PC-9 (cell line): ENCODE measurements at regions not wholly inside any gene's neighbourhood (a gene's known extent, or its start where the extent isn't known, plus 50 kb on each side); places are given as distances from the start of the nearest gene placed in this dataset.

Source experiments
- BruUV-seq: library from RNA; stranded (reverse); fragments of 400-500 nt; replicated peaks from 2 replicates; lab custom pipeline; 2021; lab: Mats Ljungman, UMichigan
- CTCF ChIA-PET: fragments of 300-600 bp; sonication (Branson Sonifier 250); formaldehyde crosslinking; loops from one replicate; lab custom pipeline; 2022; ENCODE audit warnings: antibody characterized with exemption; lab: Charles Lee
- POLR2A ChIA-PET: fragments of 300-600 bp; sonication (Branson Sonifier 250); formaldehyde crosslinking; loops from one replicate; lab custom pipeline; 2022; ENCODE audit warnings: antibody characterized with exemption; ENCODE audit not compliant: unreplicated experiment; lab: Charles Lee
- DNase-seq, 2 experiments: peaks; one replicate each; pipeline versions ENCODE4 v3.0.0 to v3.0.0-alpha.2; 2015 to 2022; ENCODE audit warnings: mixed read lengths in 1 of 2
- H2AFZ ChIP-seq: fragments of 200-600 bp; sonication (generic); 2 replicates; pipeline ENCODE4 v1.8.1; 2017; ENCODE audit warnings: antibody characterized with exemption
- H3F3A ChIP-seq: fragments of 200-600 bp; sonication (generic); 2 replicates; pipeline ENCODE4 v1.8.1; 2017; ENCODE audit warnings: antibody characterized with exemption, mild to moderate bottlenecking, low read depth; ENCODE audit not compliant: insufficient read depth
- H3K27ac ChIP-seq: fragments of 200-600 bp; sonication (generic); 2 replicates; pipeline ENCODE4 v1.6.1; 2016; ENCODE audit warnings: mixed run types
- H3K27me3 ChIP-seq: fragments of 200-600 bp; sonication (generic); 2 replicates; pipeline ENCODE4 v1.6.1; 2016; ENCODE audit warnings: low read depth, mixed run types; ENCODE audit not compliant: insufficient read depth
- H3K36me3 ChIP-seq: fragments of 200-600 bp; sonication (generic); 2 replicates; pipeline ENCODE4 v1.6.1; 2016; ENCODE audit warnings: low read depth, mixed run types
- H3K4me1 ChIP-seq: fragments of 200-600 bp; sonication (generic); replicated peaks from 2 replicates; pipeline ENCODE4 v1.6.1; 2016; ENCODE audit warnings: mixed run types; ENCODE audit not compliant: insufficient read depth
- H3K4me2 ChIP-seq: fragments of 200-600 bp; sonication (generic); 2 replicates; pipeline ENCODE4 v1.6.1; 2017; ENCODE audit warnings: mixed run types
- H3K4me3 ChIP-seq: fragments of 200-600 bp; sonication (generic); 2 replicates; pipeline ENCODE4 v1.6.1; 2016; ENCODE audit warnings: mixed run types
- H3K79me2 ChIP-seq: fragments of 200-600 bp; sonication (generic); 2 replicates; pipeline ENCODE4 v1.6.1; 2017; ENCODE audit warnings: low read depth, mixed run types
- H3K9me2 ChIP-seq: fragments of 200-600 bp; sonication (generic); 2 replicates; pipeline ENCODE4 v1.8.1; 2017; ENCODE audit warnings: mild to moderate bottlenecking; ENCODE audit not compliant: insufficient read depth
- H3K9me3 ChIP-seq: fragments of 200-600 bp; sonication (generic); 2 replicates; pipeline ENCODE4 v1.8.1; 2016; ENCODE audit warnings: low read depth; ENCODE audit not compliant: insufficient read depth
- H4K20me1 ChIP-seq: fragments of 200-600 bp; sonication (generic); 2 replicates; pipeline ENCODE4 v1.8.1; 2017; ENCODE audit not compliant: insufficient read depth
- CTCF ChIP-seq: fragments of 200-600 bp; sonication (generic); conservative IDR thresholded peaks from 2 replicates; pipeline ENCODE4 v1.6.1; 2017; ENCODE audit warnings: mixed run types, antibody characterized with exemption, mild to moderate bottlenecking, moderate library complexity
- EZH2 ChIP-seq: fragments of 200-600 bp; sonication (generic); IDR thresholded peaks from 2 replicates; pipeline ENCODE4 v1.8.0; 2017; ENCODE audit warnings: antibody characterized with exemption, low read depth
- intact Hi-C: fragments of 100-400 bp; cut with micrococcal nuclease; formaldehyde crosslinking; loops from one replicate; pipeline ENCODE4 v1.10.0; 2022; ENCODE audit not compliant: unreplicated experiment

DNA sequence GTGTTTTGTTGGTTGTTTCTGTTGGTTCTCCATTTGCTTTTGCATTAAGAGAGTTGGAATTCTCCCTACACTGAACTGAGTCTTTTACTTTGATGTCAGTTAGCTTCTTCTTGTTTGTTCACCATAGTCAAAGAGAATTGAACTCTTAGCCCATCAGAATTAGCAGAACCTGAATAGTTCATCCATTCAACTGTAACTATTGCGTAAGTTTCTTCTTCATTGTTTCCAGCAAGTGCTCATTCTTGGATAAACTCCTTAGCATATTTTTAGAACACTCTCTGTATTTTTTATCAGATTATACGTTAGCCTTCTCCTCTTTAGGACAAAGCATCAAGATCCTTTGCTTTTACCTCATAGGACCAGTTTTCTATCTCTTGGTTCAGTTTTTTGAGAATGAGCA, 128.4 kb upstream of the RAB11FIP2 start:
- no peak for DNase-seq
- no TSS peak for BruUV-seq
- POLR2A ChIA-PET, result no interaction called here
- no peaks in the 10 kb centered on the region for H3K36me3 ChIP-seq
- no peaks in the 10 kb centered on the region for H3K79me2 ChIP-seq
- CTCF ChIA-PET, result no interaction called here
- H3K9me3 ChIP-seq, result no peaks in the 10 kb centered on the region
- no peak overlapping the region for H3K4me3 ChIP-seq
- no peak overlapping the region for H3K4me2 ChIP-seq
- H3K9me2 ChIP-seq, result no peaks in the 10 kb centered on the region
- H3F3A ChIP-seq, result no peaks in the 10 kb centered on the region
- intact Hi-C loops, result no loop called here
- no peak overlapping the region for H2AFZ ChIP-seq
- TF ChIP-seq EZH2 (no peak), CTCF (no peak)
- H3K27ac ChIP-seq, result no peak overlapping the region
- H3K4me1 ChIP-seq, result no peaks in the 10 kb centered on the region
- no peaks in the 10 kb centered on the region for H4K20me1 ChIP-seq
- no peaks in the 10 kb centered on the region for H3K27me3 ChIP-seq

DNA sequence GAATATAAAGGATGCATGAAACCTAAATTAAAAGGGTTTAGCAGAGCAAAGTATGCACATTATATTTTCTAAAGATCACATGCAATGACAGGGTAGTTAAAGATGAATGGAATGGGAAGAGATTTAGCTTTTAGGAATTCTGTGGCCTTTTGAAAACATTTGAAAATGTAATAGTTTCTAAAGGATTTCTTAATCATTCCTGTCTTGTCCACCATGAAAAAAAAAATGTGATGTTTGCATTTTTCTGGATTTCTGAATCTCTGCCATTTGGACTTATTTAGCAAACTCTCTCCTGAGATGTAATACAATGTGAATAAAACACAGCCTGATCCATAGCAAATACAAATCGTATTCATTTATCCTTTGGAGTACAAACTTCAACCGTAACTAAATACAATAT, 126.6 kb upstream of the RAB11FIP2 start:
- Histone ChIP-seq H3K4me1 (no peaks in the 10 kb centered on the region), H3K27me3 (no peaks in the 10 kb centered on the region), H3K79me2 (no peaks in the 10 kb centered on the region), H3K27ac (no peak overlapping the region), H3K9me2 (no peaks in the 10 kb centered on the region), H2AFZ (no peak overlapping the region), H3F3A (no peaks in the 10 kb centered on the region), H3K4me2 (no peak overlapping the region), H4K20me1 (no peaks in the 10 kb centered on the region), H3K4me3 (no peak overlapping the region), H3K9me3 (no peaks in the 10 kb centered on the region), H3K36me3 (no peaks in the 10 kb centered on the region)
- no TSS peak for BruUV-seq
- no peak for DNase-seq
- ChIA-PET POLR2A (no interaction called here), CTCF (no interaction called here)
- TF ChIP-seq EZH2, result no peak
- TF ChIP-seq CTCF, result no peak
- intact Hi-C loops, result loop anchor here (5.0 kb wide), 1 partner anchor 189 kb away; no protein-coding TSS in a partner anchor

GRCh38 chr10:118171861-118172260, 125.1 kb upstream of the RAB11FIP2 start:
- Histone ChIP-seq H2AFZ (no peak overlapping the region), H3K79me2 (no peaks in the 10 kb centered on the region), H3K36me3 (no peaks in the 10 kb centered on the region), H3K27me3 (no peaks in the 10 kb centered on the region), H3K4me2 (no peak overlapping the region), H3K9me3 (no peaks in the 10 kb centered on the region), H3K4me3 (no peak overlapping the region), H3F3A (no peaks in the 10 kb centered on the region), H4K20me1 (no peaks in the 10 kb centered on the region), H3K27ac (no peak overlapping the region), H3K9me2 (no peaks in the 10 kb centered on the region), H3K4me1 (no peaks in the 10 kb centered on the region)
- no TSS peak for BruUV-seq
- ChIA-PET POLR2A (no interaction called here), CTCF (no interaction called here)
- intact Hi-C loops, result loop anchor here (5.0 kb wide), 1 partner anchor 190 kb away; no protein-coding TSS in a partner anchor
- TF ChIP-seq CTCF (no peak), EZH2 (no peak)
- DNase-seq, result no peak
